ENCODE measurements at regions not wholly inside any gene's neighbourhood (a gene's known extent, or its start where the extent isn't known, plus 50 kb on each side); places are given as distances from the start of the nearest gene placed in this dataset.
A peak's percentile ranks its signal among the peaks of the same experiment; 100 is the strongest.

- Histone ChIP-seq H3K36me3 (ENCODE audit: control insufficient read depth in 4 of 4, insufficient read depth in 3 of 4, low read depth in 1 of 4, low read length in 3 of 4) (no peaks in the 10 kb centered on the region), H3K27ac (ENCODE audit: low read depth in 1 of 2, low read length in 2 of 2) (no peak overlapping the region), H3K4me1 (ENCODE audit: control insufficient read depth in 4 of 4, insufficient read depth in 4 of 4, low read length in 3 of 4) (peaks cover 0 to 5% (median 0%) of the 10 kb centered on the region in 4 donors), H3K27me3 (ENCODE audit: control insufficient read depth in 4 of 4, insufficient read depth in 4 of 4, low read length in 3 of 4) (no peaks in the 10 kb centered on the region), H3K9ac (ENCODE audit: low read depth in 1 of 2, low read length in 2 of 2) (no peak overlapping the region), H3K9me3 (ENCODE audit: control insufficient read depth in 4 of 4, low read length in 3 of 4) (no peaks in the 10 kb centered on the region), H3K4me3 (ENCODE audit: low read depth in 1 of 3, low read length in 3 of 3) (no peak overlapping the region)
- TF ChIP-seq TAF1 (conservative IDR thresholded peaks at IDR 0.05) (no peak), SP1 (IDR thresholded peaks at IDR 0.05) (no peak), RXRA (IDR thresholded peaks at IDR 0.05) (no peak), GABPA (IDR thresholded peaks at IDR 0.05 in 1 of 2, conservative IDR thresholded peaks at IDR 0.05 in 1 of 2) (no peak), EGR1 (IDR thresholded peaks at IDR 0.05; ENCODE audit: low read depth in 2 of 2) (no peak), HNF4A (conservative IDR thresholded peaks at IDR 0.05) (no peak), FOXA1 (IDR thresholded peaks at IDR 0.05) (no peak), FOXA2 (IDR thresholded peaks at IDR 0.05) (no peak), CTCF (IDR thresholded peaks at IDR 0.05; ENCODE audit: low read depth, low read length, missing input control) (no peak), REST (IDR thresholded peaks at IDR 0.05) (no peak), YY1 (IDR thresholded peaks at IDR 0.05) (no peak), RAD21 (IDR thresholded peaks at IDR 0.05) (no peak)
- TF ChIP-seq, protein P1, sequence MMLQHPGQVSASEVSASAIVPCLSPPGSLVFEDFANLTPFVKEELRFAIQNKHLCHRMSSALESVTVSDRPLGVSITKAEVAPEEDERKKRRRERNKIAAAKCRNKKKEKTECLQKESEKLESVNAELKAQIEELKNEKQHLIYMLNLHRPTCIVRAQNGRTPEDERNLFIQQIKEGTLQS (IDR thresholded peaks at IDR 0.05) = no peak
- TF ChIP-seq, protein P2, sequence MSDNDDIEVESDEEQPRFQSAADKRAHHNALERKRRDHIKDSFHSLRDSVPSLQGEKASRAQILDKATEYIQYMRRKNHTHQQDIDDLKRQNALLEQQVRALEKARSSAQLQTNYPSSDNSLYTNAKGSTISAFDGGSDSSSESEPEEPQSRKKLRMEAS (IDR thresholded peaks at IDR 0.05) = no peak
- WGBS = 61% methylated on average over 8 of the region's 8 CpGs
- DNase-seq (ENCODE audit: low spot score) = no peak
Measured at GRCh38 chr3:193780397-193780796, 187.4 kb downstream of the OPA1 start.

GRCh38 chr3:193780810-193781478 is 187.9 kb downstream of the OPA1 start:
- peak; percentile 71 for TF ChIP-seq CTCF (IDR thresholded peaks at IDR 0.05; ENCODE audit: low read depth, low read length, missing input control)
- TF ChIP-seq RAD21 (IDR thresholded peaks at IDR 0.05) = peak; percentile 92 to 95
- peak; percentile 12 to 13 for TF ChIP-seq RXRA (IDR thresholded peaks at IDR 0.05)
- TF ChIP-seq FOXA2 (IDR thresholded peaks at IDR 0.05) = no peak
- Histone ChIP-seq H3K4me1 (ENCODE audit: control insufficient read depth in 4 of 4, insufficient read depth in 4 of 4, low read length in 3 of 4) (peaks cover 0 to 5% (median 0%) of the 10 kb centered on the region in 4 donors), H3K36me3 (ENCODE audit: control insufficient read depth in 4 of 4, insufficient read depth in 3 of 4, low read depth in 1 of 4, low read length in 3 of 4) (no peaks in the 10 kb centered on the region), H3K27me3 (ENCODE audit: control insufficient read depth in 4 of 4, insufficient read depth in 4 of 4, low read length in 3 of 4) (no peaks in the 10 kb centered on the region), H3K9ac (ENCODE audit: low read depth in 1 of 2, low read length in 2 of 2) (no peak overlapping the region), H3K9me3 (ENCODE audit: control insufficient read depth in 4 of 4, low read length in 3 of 4) (no peaks in the 10 kb centered on the region), H3K4me3 (ENCODE audit: low read depth in 1 of 3, low read length in 3 of 3) (no peak overlapping the region), H3K27ac (ENCODE audit: low read depth in 1 of 2, low read length in 2 of 2) (no peak overlapping the region)
- peak; percentile 62 for DNase-seq (ENCODE audit: low spot score)
- WGBS = 27% methylated on average over 11 of the region's 11 CpGs

All from liver (tissue), 8 donors.